ENCODE measurements at regions not wholly inside any gene's neighbourhood (a gene's known extent, or its start where the extent isn't known, plus 50 kb on each side); places are given as distances from the start of the nearest gene placed in this dataset.

- no peak for DNase-seq
Measured at GRCh38 chr2:181152226-181152625, 171.8 kb downstream of the UBE2E3 start.

GRCh38 chr2:181152701-181153100 lies 172.3 kb downstream of the UBE2E3 start:
- no peak for DNase-seq

- no peak for DNase-seq
Measured at GRCh38 chr2:181153886-181154285, 173.5 kb downstream of the UBE2E3 start.

GRCh38 chr2:181157326-181157725 lies 176.9 kb downstream of the UBE2E3 start:
- no peak for DNase-seq

GRCh38 chr2:181158427-181158826 lies 178.0 kb downstream of the UBE2E3 start:
- no peak for DNase-seq

- no peak for DNase-seq
Measured at GRCh38 chr2:181161615-181162014, 181.2 kb downstream of the UBE2E3 start.

GRCh38 chr2:181163139-181163538 lies 182.7 kb downstream of the UBE2E3 start:
- DNase-seq = no peak

GRCh38 chr2:181163691-181164090 lies 183.3 kb downstream of the UBE2E3 start:
- no peak for DNase-seq

- no peak for DNase-seq
Measured at GRCh38 chr2:181164699-181165098, 184.3 kb downstream of the UBE2E3 start.

- no peak for DNase-seq
Measured at GRCh38 chr2:181165199-181165868, 184.9 kb downstream of the UBE2E3 start.

- DNase-seq = no peak
Measured at GRCh38 chr2:181169503-181169902, 189.1 kb downstream of the UBE2E3 start.

- DNase-seq = no peak
Measured at GRCh38 chr2:181170256-181170655, 189.9 kb downstream of the UBE2E3 start.

- no peak for DNase-seq
Measured at GRCh38 chr2:181172676-181173075, 192.3 kb downstream of the UBE2E3 start.

GRCh38 chr2:181174611-181175580 lies 194.5 kb downstream of the UBE2E3 start:
- no peak for DNase-seq

GRCh38 chr2:181176540-181176939 lies 196.1 kb downstream of the UBE2E3 start:
- no peak for DNase-seq

GRCh38 chr2:181177376-181177775 lies 197.0 kb downstream of the UBE2E3 start:
- DNase-seq = no peak

GRCh38 chr2:181178130-181178529 lies 197.7 kb downstream of the UBE2E3 start:
- DNase-seq = no peak

- no peak for DNase-seq
Measured at GRCh38 chr2:181178823-181179412, 198.5 kb downstream of the UBE2E3 start.

- no peak for DNase-seq
Measured at GRCh38 chr2:181183878-181184542, 203.6 kb downstream of the UBE2E3 start.

GRCh38 chr2:181185421-181185820 lies 205.0 kb downstream of the UBE2E3 start:
- DNase-seq = no peak

GRCh38 chr2:181185948-181186347 lies 205.5 kb downstream of the UBE2E3 start:
- no peak for DNase-seq

GRCh38 chr2:181188605-181189004 lies 208.2 kb downstream of the UBE2E3 start:
- DNase-seq = no peak

- no peak for DNase-seq
Measured at GRCh38 chr2:181189951-181190350, 209.5 kb downstream of the UBE2E3 start.
